HL-60 (cell line): ENCODE measurements at regions not wholly inside any gene's neighbourhood (a gene's known extent, or its start where the extent isn't known, plus 50 kb on each side); places are given as distances from the start of the nearest gene placed in this dataset.

Experiments
- CTCF ChIP-seq: IDR thresholded peaks from one replicate; pipeline ENCODE4 v1.5.1; 2011; ENCODE audit warnings: low read length, control low read depth, inconsistent platforms; ENCODE audit not compliant: insufficient read depth
- POLR2AphosphoS5 ChIP-seq: IDR thresholded peaks from 2 replicates; pipeline ENCODE4 v1.6.1; 2012; ENCODE audit warnings: low read depth
- REST ChIP-seq: IDR thresholded peaks from 2 replicates; pipeline ENCODE4 v1.6.1; 2012; ENCODE audit warnings: low read depth; ENCODE audit not compliant: insufficient replicate concordance

- TF ChIP-seq CTCF, result no peak
- TF ChIP-seq REST, result no peak
- no peak for TF ChIP-seq POLR2AphosphoS5
These were observed 129.7 kb upstream of the PRICKLE2 start for GRCh38 chr3:64354956-64355355.
